IPS-NIHi7 (cell line): ENCODE measurements at regions not wholly inside any gene's neighbourhood (a gene's known extent, or its start where the extent isn't known, plus 50 kb on each side); places are given as distances from the start of the nearest gene placed in this dataset.

Source experiments
- DNase-seq: peaks from one replicate; pipeline ENCODE4 v3.0.0; 2012; ENCODE audit warnings: mixed read lengths; ENCODE audit errors: extremely low spot score

DNA sequence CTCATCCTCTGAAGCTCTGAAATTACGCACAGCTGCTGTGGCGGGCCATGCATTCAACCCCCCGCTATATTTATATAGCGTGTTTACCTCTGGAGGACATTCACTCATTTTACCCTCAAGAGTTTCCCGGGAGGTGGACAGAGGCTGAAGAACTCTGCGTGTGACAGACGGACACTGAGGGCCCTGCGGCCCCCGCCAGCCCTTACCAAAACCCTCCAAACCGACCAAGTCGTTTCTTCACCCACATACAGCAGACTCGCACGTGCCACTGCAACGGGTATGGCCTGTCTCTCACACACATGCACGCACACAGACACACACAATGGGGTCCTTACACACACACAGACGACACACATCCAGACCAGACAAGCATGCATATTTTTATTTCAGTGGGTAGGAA is 216.4 kb upstream of the FOXF1 start:
- no peak for DNase-seq

DNA sequence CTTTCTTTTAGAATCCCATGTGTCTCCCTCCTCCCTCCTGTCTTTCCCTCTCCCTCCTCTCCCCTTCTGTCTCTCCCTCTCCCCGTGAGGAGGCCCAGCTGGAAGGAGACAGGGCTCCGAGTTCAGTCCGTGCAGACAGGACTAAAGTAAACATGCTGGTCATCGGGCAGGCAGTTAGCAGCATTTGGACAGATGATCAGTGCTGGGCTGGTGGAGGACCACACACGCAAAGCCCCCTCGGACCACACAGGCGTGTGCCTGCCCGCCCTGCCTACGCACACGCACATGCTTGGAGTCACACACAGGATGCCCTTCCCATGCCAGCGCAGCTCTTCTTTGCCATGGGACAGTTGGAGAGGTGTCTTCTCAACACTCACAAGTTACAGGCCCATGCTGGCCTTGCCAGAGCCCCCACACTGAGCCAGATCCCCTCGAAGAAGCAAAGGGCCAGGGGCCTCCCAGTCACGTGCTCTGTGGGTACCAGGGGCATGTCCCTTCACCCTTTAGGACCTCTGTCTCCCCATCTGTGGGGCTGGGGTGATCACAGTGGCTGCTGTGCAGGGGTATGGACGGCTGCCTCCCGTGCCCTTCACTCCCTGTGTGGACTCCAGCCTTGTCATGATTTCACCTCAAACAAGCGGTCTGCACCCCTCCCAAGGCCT is 215.7 kb upstream of the FOXF1 start:
- no peak for DNase-seq

GRCh38 chr16:86296256-86296655 is 214.1 kb upstream of the FOXF1 start:
- no peak for DNase-seq

DNA sequence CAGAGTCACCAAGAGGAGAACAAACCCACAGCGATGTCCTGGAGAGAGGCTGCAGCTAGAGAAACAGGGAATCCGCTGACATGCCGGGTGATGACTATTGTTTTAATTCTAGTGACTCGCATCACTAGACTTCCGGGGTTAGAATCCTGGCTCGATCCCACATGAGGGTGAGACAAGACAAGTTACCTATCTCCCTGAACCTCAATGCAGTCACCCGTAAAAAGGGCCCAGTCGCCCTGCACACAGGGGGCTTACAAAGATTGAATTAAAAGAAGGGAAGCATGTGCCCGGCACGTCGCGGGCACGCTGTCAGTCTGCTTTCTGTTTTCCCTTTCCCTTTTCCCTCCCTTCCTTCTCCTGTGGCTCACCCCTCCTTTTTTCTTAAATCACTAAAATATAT is 212.9 kb upstream of the FOXF1 start:
- no peak for DNase-seq

- DNase-seq, result no peak
Observed at GRCh38 chr16:86297866-86298757, 212.2 kb upstream of the FOXF1 start.

- no peak for DNase-seq
Observed at GRCh38 chr16:86298758-86299134, 211.6 kb upstream of the FOXF1 start.

DNA sequence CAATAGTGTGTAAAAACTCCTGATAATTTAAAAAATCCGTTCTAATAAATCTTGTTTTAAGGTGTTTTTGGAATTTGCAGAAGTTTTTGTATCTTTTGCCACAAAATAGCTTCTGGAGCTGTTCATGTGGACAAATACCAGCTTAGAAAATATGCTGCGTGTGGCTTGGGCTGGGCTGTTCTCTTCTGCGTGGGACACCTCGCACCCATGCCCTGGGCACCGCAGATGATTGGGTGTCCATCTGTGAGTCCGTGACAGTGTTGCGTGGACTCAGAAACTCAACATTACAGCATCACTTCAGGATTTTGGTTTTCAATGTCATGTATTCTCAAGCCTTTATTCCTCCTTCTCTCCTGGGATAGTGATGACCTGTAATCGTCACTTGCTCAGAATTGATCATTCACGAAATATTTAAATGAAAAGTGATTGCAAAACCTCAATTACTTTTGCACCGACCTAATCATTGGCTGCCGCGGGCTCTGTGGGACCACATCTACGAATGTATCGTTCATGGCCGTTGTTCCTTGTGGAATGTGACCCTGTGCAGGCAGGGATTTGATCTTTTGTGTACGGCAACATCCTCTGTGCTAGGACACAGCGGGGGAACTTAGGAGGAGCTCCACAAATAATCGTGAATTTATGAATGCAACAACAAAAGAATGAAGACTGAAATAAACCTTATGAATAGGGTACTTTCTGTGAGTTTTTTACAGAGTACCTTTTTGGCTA is 210.3 kb upstream of the FOXF1 start:
- no peak for DNase-seq

DNA sequence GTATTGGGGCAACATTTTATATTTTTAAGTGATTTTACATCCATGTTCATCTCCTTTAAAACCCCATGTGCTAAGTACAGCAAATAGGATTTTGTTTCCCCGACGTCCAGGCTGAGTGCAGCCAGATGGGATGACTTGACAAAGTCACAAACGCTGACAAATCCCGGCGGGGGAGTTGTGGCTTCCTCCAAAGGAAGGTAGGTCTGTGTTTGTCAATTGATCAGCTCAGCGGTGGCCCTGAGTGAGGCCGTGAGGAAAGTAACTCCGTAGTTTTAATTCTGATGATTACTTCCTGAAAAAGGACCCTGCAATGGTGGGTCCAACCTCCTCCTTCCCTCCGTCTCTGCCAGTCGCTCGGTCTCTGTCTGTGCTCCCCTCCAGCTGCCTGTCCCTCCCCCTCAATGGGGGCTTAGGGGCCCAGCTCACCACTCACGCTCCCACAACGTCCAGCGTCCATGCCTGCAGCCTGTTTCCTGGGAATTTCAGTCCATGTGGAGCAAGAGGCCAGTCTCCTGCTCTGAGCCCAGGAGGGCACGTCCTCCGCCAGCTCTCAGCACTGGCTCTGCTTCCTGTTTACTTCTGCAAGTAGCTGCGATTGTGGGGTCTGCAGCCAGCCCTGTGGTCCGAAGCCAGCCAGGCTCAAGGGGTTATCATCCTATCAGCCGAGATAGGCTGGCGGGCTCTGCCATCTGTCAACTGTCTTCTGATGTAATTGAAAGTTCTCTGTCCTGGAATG is 209.4 kb upstream of the FOXF1 start:
- peak; percentile 49 for DNase-seq

GRCh38 chr16:86302421-86303109 is 207.8 kb upstream of the FOXF1 start:
- DNase-seq, result no peak

GRCh38 chr16:86303787-86304678 is 206.3 kb upstream of the FOXF1 start:
- DNase-seq, result no peak

GRCh38 chr16:86304868-86305267 is 205.5 kb upstream of the FOXF1 start:
- no peak for DNase-seq

DNA sequence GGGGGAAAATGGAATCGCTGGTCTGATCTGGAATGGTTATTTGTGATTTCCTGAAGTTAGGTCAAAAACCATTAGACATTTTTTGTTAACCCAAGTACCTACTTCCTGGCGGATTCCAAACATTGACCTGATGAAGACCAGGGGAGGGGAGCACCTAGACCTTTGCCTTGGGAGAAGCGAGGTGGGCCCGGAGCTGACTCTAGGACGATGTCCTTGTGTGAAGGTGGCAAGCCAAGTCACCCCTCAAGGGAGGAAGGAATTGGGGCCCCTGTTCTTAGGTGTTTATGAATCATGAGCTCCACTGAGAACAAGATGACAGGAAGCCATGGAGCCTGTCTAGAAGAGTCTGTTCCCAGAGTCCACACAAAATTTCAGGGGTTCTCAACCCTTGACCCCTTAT is 204.9 kb upstream of the FOXF1 start:
- no peak for DNase-seq

DNA sequence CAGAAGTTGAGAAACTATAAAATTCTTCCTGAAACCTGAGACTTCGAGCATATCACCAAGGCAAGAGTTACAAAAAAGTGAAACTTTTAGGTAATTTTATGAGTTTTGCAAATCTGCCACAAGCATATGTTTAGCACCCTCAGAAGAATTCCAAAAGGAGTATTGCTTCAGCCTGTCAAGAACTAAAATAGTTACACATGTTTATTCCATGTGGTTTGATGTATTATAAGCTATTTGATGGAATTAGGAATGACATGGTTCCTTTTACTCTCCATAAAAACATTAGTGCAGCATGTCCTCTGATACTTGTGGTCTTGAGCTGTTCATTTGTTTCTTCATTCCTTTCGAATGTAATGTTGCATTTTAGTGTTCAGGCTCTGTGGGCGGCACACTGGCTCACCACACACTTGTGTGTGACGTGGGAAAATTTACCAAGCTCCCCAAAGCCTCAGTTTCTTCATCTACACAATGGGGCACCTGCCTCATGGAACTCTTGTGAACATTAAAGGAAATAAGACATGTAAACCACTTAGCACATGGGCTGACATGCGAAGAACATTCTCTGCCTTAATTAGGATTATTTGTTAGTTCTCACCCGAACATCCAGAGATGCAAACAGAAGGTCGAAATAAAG is 204.2 kb upstream of the FOXF1 start:
- no peak for DNase-seq

GRCh38 chr16:86306811-86307513 is 203.4 kb upstream of the FOXF1 start:
- no peak for DNase-seq

- no peak for DNase-seq
Observed at GRCh38 chr16:86307514-86307903, 202.8 kb upstream of the FOXF1 start.

DNA sequence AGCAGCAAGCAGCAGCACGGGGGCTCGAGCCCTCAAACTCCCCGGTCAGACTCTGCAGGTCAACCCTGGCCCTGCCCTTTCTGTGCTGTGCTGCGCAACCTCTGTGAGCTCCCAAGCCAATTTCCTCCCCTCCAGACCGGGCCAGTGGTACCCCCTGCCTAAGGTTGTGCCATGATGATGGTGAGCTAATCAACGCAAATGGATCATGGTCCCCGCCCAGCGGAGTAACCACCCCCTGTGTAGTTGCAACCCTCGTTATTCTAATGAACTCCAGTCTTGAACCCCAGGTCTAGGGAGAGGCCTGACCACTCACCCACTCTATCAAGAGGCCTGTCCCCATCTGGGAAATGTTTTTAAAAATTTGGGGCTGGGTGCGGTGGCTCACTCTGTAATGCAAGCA is 201.8 kb upstream of the FOXF1 start:
- DNase-seq, result no peak

- no peak for DNase-seq
Observed at GRCh38 chr16:86313631-86314030, 196.7 kb upstream of the FOXF1 start.

DNA sequence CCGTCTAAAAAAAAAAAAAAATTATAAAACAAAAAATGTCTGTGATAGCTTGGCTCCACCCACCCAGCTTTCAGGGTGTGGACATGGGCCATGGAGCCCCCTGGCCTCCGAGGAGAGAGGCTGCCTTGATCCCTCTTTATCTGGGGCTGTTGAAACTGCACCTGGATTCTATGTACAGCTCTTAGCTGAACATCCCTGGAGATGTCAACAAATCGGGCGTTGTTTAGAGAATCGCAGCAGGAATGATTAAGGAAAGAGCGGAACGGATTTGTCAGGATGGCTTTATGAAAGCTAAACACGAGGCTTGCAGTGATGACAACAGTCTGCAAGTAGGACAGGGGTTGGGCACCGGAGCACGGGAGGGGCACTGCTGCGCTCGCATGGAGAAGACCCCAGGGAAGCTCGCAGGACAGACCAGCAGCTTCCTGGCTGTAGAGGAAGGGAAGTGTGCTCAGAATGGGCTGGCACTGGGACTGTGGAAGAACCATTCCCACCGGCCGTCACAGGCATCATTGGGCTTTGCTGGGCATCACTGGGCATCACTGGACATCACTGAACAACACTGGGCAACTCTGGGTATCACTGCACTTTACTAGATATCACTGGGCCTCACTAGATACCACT is 195.8 kb upstream of the FOXF1 start:
- DNase-seq, result no peak
